Activated T-cell treated with anti-CD3 and anti-CD28 coated beads, Interleukin-2, amount 50 U/mL, for 48 hours (primary cell): ENCODE measurements at regions not wholly inside any gene's neighbourhood (a gene's known extent, or its start where the extent isn't known, plus 50 kb on each side); places are given as distances from the start of the nearest gene placed in this dataset.
"Not testable (repeated sequence)": the region's sequence is repeated elsewhere in the genome, so short reads cannot be mapped to it uniquely, and the experiment has no call there.

Experiments
- DNase-seq, 2 experiments: peaks; one replicate each; pipeline ENCODE4 v3.0.0-alpha.2; 2020

DNA sequence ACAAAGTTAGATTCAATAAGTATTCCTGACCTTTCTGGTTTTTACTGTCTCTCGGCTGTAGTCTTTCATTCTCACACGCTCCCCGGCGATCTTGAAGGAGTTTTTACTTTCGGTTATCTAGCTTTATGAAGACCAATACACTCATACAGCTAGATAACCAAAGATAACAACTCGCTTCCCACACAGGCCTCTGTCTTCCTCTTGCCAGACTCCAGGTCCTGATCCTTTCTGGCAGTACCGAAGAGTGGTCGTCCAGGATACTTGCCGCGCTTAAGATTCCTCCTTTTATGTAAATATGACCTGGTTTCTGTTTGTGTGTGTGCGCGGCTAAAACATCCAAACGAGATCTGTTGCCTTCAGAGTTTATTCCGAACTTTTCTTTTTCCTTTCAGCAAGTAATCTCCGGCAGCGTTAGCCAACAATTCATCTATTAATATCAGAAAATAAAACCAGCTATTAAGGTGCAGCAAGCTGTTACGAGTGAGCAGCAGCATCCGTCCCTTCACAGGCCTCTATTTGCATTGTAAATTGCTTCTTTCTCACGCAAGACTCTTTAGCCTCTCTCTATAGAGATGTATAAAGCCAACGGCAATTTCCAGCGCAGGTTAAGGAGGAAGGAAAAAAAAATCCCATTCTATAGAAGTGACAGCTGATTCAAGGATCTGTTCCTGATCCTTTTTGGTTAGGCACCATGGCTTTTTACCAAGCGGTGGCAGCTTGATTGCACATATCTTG is 216.1 kb downstream of the MEF2C start:
- DNase-seq, result no peak

DNA sequence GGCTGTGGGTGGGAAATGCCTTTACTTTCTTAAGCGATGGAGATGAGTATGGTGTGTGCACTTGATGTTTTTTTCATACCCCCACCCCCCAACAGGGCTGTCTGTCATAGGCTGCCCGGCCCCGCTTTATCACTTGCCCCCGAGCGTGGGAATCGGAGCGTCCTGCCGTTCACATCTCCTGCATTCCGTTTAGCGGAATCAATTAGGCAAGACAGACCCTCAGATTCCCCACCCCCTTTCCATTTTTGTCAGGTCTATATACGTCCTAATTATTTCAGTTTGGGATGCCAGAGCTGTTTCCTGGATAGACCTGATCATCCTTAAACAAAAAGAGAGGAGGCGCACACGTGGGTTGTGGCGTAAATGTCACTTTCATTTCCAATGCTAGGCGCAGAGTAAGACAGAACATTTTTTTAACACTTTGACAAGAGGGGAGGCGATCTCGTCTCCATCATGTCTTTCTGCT is 217.2 kb downstream of the MEF2C start:
- DNase-seq, result no peak

DNA sequence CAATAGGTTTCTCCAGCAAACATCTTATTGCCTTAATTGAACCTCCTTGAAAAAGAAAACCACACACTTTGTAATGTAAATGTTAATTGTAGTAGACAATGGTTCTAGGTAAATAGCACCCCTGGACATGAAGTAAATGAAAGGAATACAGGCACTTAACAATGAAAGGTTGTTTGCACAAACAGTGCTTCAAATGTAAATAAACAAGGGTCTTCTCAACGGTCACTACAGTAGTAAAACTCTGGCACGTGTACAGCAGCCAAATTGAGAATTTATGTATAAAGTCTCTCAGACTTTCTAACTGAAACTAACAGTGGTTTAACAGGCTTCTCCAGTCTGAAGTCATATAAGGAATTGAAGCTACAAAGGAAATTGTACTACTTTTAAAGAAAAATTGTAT is 218.3 kb downstream of the MEF2C start:
- no peak for DNase-seq

- DNase-seq, result no peak
These were observed 219.2 kb downstream of the MEF2C start for GRCh38 chr5:88663793-88664216.

DNA sequence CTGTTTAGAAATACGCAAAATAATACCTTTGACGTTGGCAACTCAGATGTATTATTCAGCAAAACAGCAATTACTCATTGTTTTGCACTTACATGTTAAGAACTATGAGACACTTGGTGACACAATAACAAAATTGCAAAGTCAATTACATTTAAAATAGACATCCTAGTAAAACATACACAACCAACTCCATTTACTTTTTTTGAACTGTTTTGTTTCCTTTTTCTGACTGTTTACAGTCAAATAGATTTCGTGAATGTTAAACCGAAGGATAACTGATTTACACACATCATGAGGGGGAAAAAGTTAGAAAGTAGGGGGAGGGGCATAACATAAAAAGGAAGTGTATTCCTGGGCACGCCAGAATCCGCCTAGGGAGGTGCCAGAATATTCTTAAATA is 220.1 kb downstream of the MEF2C start:
- no peak for DNase-seq

DNA sequence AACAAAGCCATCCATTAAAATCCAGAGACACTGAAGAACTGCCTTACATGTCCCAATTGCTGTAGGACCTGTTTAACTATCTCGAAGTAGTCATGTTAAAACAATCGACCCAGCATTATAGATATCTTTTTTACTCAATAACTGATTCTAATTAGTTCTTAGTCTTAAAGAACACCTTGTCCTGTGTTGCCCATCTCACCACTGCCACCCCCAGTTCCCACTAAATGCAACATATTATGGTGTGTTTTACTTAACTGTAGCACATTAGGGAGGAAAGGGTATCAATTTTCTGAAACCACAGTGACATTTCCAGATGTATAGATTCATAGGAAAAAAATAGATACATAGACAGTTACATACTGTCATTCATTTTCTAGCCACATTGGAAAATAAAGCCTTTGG is 221.2 kb downstream of the MEF2C start:
- no peak for DNase-seq

DNA sequence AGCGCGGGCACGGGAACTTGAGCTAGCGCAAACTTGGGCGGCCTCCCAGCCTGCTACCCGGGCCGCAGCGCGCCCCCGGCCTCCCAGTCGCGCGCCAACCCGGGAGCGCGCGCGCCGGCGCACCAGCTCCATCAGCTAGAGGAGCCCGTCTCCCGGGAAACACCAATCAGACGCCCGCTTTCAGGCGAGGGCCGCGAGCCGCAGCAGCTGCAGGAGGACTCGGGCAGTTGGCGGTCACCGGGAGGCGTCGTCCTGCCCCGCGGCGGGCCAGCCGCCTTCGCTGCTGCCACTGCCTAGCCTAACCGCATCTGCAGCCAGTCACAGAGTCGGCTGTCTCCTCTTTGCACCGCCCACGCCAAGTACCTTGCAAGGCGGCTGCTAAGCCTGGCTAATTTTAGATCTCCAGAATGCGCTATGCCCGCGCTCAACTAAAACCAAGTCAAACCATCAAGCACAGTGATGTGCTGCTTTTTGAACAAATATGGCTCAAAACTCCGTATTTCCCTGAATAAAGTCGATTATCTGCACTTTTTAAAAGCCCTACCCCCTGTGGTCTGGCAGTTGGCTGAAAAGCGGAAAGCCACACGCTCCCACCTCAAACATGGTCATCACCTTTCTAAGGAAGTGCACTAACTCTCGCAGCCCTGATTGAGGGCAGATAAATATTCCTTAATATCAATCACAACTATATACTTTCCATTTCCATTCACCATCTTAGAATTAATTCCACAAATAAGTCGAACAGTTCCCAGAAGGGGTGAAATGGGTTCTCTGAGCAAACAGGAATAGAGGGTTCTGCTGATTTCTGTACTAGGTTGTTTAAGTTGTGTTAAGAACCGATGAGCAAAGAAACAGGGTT is 221.8 kb downstream of the MEF2C start:
- DNase-seq, result peak; percentile 56 to 64

DNA sequence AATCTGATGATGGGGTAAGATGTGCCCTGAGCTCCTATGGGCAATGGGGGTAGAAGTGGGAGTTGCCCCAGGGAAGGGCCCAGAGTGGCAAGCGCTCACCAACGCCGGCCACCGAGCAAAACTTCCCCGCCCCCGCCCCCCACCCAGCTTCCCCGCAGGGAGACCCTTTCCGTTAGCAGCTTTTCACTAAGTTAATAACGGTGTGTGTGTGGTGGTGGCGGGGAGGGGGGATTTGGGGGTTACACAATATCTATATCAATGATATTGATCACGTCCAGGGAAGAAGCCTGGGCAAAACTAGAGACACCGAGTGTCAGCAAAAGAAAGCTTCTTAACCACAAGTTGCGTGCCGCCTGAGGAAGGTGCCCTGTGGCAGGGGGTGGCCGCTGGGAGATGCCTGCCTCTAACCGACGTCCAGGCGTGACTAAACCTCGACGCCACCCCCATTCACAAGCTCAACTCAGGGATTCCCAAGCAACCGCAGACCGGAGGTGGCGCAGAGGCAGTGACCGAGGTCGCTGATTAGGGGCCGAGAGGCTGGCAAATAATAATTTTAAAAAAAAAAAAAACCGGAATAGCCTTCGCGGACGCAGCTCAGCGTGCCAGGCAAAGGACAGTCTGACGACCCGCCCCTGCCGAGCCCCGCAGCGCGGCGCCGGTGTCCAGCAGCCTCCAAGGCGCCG is 222.6 kb downstream of the MEF2C start:
- peak in 1 of 2 experiments; percentile 22 for DNase-seq

DNA sequence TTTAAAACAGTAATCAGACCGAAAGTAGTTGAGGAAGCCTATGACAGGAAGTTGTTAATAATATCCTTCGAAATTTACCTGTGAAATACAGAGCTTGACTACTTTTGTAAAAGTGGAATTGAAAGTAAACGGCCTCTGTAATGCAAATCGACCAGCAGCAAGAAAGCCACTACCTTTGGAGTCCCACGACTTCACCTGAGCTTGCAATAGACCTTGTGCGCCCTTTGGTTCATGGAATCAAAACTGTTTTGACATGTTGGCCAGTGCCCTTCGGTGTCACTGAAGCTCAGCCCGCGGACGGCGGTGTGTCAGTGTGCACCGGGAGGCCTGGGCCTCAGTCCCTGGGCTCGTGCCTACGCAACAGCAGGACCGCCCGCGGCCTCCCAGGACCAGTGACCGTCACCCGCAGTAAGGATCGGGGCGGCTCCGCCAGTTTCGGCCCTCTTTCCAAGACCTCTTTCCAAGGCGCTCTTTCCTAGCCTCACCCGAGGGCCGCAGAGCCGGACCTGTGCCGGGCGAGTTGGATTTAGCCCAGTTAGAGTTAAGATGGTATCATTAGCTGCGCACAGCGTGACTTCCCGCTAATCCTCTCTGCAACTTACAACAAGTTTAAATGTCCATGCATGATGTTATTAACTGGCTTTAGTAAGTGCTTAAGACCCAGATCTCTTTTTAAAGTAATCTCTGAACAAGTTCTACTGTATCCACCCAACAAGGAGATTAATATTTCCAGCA is 223.3 kb downstream of the MEF2C start:
- peak in 1 of 2 experiments; percentile 20 for DNase-seq

DNA sequence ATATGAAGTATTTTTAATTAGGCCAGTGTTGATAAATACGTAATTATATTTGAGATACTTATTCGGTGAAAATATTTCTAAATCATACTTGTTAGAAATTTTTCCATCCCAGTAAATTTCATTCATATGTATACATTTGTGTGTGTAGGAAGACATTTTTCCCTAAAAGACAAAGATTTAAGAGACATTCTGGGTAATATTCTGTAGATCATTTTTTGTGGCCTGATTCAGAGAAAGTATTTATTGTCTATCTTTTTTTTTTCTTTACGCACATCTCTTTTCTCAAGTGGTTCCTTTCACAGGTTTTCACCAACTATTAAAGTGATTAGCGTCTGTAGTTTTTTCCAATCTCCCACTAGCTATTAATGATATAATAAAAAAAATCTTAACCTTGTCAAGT is 224.1 kb downstream of the MEF2C start:
- DNase-seq, result no peak

- no peak for DNase-seq
These were observed 224.8 kb downstream of the MEF2C start for GRCh38 chr5:88657906-88658775.

- no peak for DNase-seq
These were observed 225.8 kb downstream of the MEF2C start for GRCh38 chr5:88657136-88657535.

- no peak for DNase-seq
These were observed 226.6 kb downstream of the MEF2C start for GRCh38 chr5:88656221-88656950.

GRCh38 chr5:88653471-88653870 is 229.5 kb downstream of the MEF2C start:
- DNase-seq, result no peak

DNA sequence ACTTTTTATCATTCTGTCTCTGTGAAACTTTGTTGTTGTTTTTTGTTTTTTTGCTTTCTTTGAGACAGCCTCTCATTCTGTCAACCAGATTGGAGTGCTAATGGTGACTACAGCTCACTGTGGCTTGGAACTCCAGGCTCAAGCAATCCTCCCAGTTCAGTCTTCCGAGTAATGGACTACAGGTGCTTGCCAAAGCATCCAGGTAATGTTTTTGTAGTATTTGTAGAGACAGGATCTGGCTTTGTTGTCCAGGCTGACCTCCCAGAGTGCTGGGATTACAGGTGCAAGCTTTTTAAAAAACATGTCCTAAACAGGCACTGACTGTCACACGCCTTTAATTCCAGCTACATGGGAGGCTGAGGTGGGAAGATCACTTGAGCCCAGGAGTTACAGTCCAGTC is 235.1 kb downstream of the MEF2C start:
- DNase-seq, result no peak

DNA sequence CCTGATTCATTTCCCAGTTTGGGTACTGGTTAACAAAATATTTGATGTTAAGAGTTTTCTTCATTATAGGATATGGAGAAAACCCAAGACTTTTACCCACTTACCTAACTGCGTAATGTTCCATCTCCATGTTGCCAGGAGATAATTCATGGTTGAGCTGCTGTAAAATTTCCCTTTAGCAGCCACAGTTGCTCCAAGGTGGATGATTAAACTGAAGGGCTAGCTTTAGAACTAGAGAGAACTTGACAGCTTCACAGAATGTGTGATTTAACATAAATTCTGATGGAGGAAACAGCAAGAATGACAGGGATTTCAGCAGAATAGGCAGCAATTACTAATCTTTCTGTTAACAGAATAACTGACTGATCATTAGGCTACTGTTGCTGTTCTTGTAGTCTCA is 236.1 kb downstream of the MEF2C start:
- no peak for DNase-seq

DNA sequence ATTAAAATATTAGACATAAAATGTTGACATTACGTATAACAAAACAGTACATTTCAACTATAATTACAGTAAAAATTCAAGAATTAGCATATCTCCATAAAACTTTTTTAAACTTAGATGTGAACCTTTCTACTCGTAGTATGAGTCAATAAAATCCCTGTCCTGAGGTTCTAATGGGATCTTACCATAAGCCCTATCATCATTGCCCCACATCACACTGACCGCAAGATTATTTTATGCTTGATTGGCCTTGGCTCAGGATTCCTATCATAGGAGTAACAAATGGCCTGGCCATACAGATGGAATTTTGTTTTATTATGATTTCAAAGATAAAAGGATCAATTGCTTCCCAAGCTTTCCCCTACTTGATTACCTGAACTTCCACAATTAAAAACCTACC is 238.3 kb downstream of the MEF2C start:
- no peak for DNase-seq

DNA sequence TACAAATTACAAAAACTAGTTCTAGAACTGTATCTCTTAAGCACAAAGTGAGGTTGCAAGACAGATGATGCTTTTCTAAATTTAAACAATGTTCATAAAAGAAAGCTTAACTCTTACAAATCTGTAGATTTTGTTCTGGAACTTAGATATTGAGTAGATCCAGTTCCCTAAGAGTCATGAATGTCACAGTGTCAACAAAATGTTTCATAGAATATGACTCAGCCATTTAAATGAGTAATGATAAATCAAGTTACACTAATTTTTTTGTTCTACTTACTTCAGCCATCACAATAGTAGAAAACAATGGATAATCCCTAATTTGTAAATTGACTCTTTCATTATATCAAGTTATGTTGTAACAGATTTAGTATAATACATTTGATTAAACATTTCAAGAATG is 239.7 kb downstream of the MEF2C start:
- DNase-seq, result no peak

- DNase-seq, result no peak
These were observed 249.0 kb downstream of the MEF2C start for GRCh38 chr5:88634014-88634413.

GRCh38 chr5:88622890-88623289 is 260.1 kb downstream of the MEF2C start:
- DNase-seq, result not testable (repeated sequence)

DNA sequence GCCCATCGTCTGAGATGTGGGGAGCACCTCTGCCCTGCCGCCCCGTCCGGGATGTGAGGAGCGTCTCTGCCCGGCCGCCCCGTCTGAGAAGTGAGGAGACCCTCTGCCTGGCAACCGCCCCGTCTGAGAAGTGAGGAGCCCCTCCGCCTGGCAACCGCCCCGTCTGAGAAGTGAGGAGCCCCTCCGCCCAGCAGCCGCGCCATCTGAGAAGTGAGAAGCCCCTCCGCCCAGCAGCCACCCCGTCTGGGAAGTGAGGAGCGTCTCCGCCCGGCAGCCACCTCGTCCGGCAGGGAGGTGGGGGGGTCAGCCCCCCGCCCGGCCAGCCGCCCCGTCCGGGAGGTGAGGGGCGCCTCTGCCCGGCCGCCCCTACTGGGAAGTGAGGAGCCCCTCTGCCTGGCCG is 267.2 kb downstream of the MEF2C start:
- not testable (repeated sequence) for DNase-seq
